ENCODE measurements at regions not wholly inside any gene's neighbourhood (a gene's known extent, or its start where the extent isn't known, plus 50 kb on each side); places are given as distances from the start of the nearest gene placed in this dataset.
"Not testable (repeated sequence)": the region's sequence is repeated elsewhere in the genome, so short reads cannot be mapped to it uniquely, and the experiment has no call there.

DNA sequence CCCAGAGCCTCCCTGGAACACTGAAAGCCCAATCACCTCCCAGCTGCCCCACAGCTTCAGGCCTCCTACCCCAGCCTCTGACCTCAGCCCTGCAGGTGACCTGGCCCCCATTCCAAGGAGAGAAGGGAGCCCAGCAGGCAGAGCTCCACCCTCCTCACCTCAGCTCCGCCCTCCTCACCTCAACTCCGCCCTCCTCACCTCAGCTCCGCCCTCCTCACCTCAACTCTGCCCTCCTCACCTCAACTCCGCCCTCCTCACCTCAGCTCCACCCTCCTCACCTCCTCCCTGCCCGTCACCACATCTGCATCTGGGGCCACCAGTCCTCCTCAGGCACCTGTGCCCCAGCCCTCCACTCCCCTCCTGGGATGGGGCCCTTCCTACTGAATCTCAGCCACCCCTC, 112.2 kb upstream of the SFSWAP start:
- intact Hi-C loops (cut with DNase I) = no loop called here
- 57 to 75% (median 66%) methylated on average over 5 of the region's 5 CpGs for WGBS, 4 donors
- Histone ChIP-seq H3K4me3 (no peak overlapping the region), H3K27me3 (peaks cover 0 to 7% (median 0%) of the 10 kb centered on the region in 9 donors), H3K4me1 (peaks cover 0 to 7% (median 0%) of the 10 kb centered on the region in 12 donors), H3K9me3 (no peaks in the 10 kb centered on the region), H3K36me3 (no peaks in the 10 kb centered on the region), H3K27ac (no peak overlapping the region)
- TF ChIP-seq, protein P1, sequence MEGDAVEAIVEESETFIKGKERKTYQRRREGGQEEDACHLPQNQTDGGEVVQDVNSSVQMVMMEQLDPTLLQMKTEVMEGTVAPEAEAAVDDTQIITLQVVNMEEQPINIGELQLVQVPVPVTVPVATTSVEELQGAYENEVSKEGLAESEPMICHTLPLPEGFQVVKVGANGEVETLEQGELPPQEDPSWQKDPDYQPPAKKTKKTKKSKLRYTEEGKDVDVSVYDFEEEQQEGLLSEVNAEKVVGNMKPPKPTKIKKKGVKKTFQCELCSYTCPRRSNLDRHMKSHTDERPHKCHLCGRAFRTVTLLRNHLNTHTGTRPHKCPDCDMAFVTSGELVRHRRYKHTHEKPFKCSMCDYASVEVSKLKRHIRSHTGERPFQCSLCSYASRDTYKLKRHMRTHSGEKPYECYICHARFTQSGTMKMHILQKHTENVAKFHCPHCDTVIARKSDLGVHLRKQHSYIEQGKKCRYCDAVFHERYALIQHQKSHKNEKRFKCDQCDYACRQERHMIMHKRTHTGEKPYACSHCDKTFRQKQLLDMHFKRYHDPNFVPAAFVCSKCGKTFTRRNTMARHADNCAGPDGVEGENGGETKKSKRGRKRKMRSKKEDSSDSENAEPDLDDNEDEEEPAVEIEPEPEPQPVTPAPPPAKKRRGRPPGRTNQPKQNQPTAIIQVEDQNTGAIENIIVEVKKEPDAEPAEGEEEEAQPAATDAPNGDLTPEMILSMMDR (IDR thresholded peaks at IDR 0.05) = no peak
- TF ChIP-seq POLR2A (IDR thresholded peaks at IDR 0.05) = no peak
- no peak for ATAC-seq
- DNase-seq = no peak

DNA sequence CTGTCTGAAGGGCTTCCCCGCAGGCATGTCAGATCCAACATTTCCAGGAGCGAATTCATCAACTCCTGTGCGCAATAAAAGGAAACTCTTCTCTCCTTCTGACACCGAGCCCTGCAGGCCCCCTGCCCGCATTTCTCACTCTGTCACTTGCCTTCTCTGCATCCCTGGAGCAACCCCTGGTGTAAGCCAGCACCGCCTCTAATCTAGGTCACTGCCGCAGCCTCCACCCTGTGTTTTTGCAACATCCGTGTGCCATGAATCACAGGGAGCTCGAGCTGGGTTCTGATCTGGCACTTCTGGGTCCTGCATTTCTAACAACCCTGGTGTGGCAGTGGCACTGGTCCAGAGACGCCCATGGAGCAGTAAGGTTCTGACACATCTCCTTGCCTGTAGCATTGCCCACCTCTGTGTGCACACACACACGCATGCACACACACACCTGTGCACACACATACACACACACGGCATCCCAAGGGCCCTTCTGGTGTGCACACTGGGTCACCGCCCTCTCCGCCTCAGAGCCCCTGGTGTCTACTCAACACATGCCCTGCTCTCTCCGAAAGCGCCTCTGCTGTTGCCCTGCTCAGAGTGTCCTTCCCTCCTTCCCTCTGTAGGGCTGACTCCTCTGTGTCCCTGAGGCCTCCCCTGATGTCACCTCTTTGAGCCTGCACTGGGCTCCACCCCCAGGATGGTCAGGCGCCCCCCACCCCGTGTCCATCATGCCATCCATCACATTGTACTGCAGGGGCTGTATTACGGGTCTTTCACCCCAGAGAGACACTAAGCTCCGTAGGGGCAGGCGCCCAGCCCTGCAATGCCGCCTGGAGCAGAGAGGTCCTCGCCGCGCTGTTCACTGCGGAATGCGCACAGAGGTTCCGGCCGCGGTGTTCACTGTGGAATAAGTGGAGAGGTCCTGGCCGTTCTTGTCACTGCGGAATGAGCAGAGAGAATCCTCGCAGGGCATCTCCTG, 111.4 kb upstream of the SFSWAP start:
- Histone ChIP-seq H3K36me3 (no peaks in the 10 kb centered on the region), H3K9me3 (no peaks in the 10 kb centered on the region), H3K27ac (no peak overlapping the region), H3K4me3 (no peak overlapping the region), H3K4me1 (peaks cover 0 to 14% (median 0%) of the 10 kb centered on the region in 12 donors), H3K27me3 (peaks cover 0 to 7% (median 0%) of the 10 kb centered on the region in 9 donors)
- ATAC-seq (no peak), DNase-seq (no peak)
- 86 to 88% (median 87%) methylated on average over 20 to 33 of the region's 33 CpGs for WGBS, 4 donors
- TF ChIP-seq POLR2A (IDR thresholded peaks at IDR 0.05) = no peak
- TF ChIP-seq, protein P1 (IDR thresholded peaks at IDR 0.05) = no peak
- intact Hi-C loops (cut with DNase I) = loop anchor here in 1 of 10 donors (10.0 kb wide), 1 partner anchor 205 kb away; no protein-coding TSS in a partner anchor

DNA sequence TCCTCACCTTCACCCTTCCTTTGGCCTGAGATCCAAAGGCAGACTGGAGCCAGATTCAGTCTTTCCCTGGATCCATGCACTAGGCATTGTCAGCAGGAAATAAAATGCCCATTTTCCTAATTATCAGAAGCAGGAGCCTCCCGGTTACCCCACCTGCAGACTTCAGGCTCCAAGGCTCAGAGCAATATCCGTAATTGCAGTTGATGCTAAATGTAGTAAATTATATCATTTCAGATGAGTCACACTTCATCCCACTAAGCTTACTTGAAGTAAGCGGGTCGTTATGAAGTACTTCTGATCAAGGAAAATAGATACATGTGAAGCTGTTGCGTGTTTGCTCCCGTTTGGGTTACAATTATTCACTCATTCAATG, 110.7 kb upstream of the SFSWAP start:
- WGBS, 4 donors = 74 to 82% (median 81%) methylated on average over 6 of the region's 6 CpGs
- Histone ChIP-seq H3K36me3 (no peaks in the 10 kb centered on the region), H3K4me3 (no peak overlapping the region), H3K9me3 (no peaks in the 10 kb centered on the region), H3K27me3 (peaks cover 0 to 7% (median 0%) of the 10 kb centered on the region in 9 donors), H3K27ac (no peak overlapping the region), H3K4me1 (peaks cover 0 to 20% (median 0%) of the 10 kb centered on the region in 12 donors)
- no peak for TF ChIP-seq POLR2A (IDR thresholded peaks at IDR 0.05)
- TF ChIP-seq, protein P1 (IDR thresholded peaks at IDR 0.05) = no peak
- intact Hi-C loops (cut with DNase I) = loop anchor here in 1 of 10 donors (10.0 kb wide), 1 partner anchor 205 kb away; no protein-coding TSS in a partner anchor
- DNase-seq = no peak
- ATAC-seq = no peak

DNA sequence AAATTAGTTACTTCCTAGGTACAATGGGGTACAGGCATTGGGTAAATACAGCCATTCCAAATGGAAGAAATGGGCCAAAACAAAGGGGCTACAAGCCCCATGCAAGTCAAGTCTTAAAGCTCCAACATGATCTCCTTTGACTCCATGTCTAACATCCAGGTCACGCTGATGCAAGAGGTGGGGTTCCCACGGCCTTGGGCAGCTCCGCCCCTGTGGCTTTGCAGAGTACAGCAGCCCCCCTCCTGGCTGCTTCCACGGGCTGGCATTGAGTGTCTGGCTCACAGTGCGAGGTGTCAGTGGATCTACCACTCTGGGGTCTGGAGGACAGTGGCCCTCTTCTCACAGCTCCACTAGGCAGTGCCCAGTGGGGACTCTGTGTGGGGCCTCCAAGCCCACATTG, 109.4 kb upstream of the SFSWAP start:
- 72 to 83% (median 78%) methylated on average over 4 to 5 of the region's 5 CpGs for WGBS, 4 donors
- not testable (repeated sequence) for H3K27me3 ChIP-seq, ATAC-seq, H3K27ac ChIP-seq, H3K9me3 ChIP-seq, H3K4me3 ChIP-seq, DNase-seq, H3K36me3 ChIP-seq
- intact Hi-C loops (cut with DNase I) = loop anchor here in 1 of 10 donors (10.0 kb wide), 1 partner anchor 203 kb away; no protein-coding TSS in a partner anchor
- H3K4me1 ChIP-seq = peaks cover 0 to 22% (median 0%) of the 10 kb centered on the region in 12 donors
